Lung (tissue), 11 donors: ENCODE measurements at regions not wholly inside any gene's neighbourhood (a gene's known extent, or its start where the extent isn't known, plus 50 kb on each side); places are given as distances from the start of the nearest gene placed in this dataset.
A peak's percentile ranks its signal among the peaks of the same experiment; 100 is the strongest.
"Not testable (repeated sequence)": the region's sequence is repeated elsewhere in the genome, so short reads cannot be mapped to it uniquely, and the experiment has no call there.

Experiments
- ATAC-seq: fragments of 200-7000 bp; cut with Tn5 transposase; one replicate; pipeline ENCODE4 v1.9.1; 2020; ENCODE audit warnings: moderate number of reproducible peaks; ENCODE audit not compliant: insufficient read depth, low FRiP score
- DNase-seq, 3 donors: peaks; one replicate each; pipeline ENCODE4 v3.0.0-alpha.2; 2013 to 2017
- H3K27ac ChIP-seq, 2 donors: one replicate each; pipeline ENCODE4 v1.5.1; 2013; ENCODE audit warnings: mild to moderate bottlenecking in 2 of 2, moderate library complexity in 2 of 2, control low read depth in 1 of 2, inconsistent platforms in 1 of 2, low read depth in 1 of 2, low read length in 1 of 2
- H3K27me3 ChIP-seq, 3 donors: one replicate each; pipeline ENCODE4 v1.5.1; 2013; ENCODE audit warnings: low read length in 2 of 3; ENCODE audit not compliant: control insufficient read depth in 3 of 3, insufficient read depth in 3 of 3
- H3K36me3 ChIP-seq, 4 donors: one replicate each; pipeline ENCODE4 v1.5.1; 2013; ENCODE audit warnings: low read length in 4 of 4, mild to moderate bottlenecking in 1 of 4, moderate library complexity in 1 of 4; ENCODE audit not compliant: control insufficient read depth in 4 of 4, insufficient read depth in 4 of 4
- H3K4me1 ChIP-seq, 5 donors: one replicate each; pipeline ENCODE4 v1.5.1; 2013; ENCODE audit warnings: low read length in 5 of 5, mild to moderate bottlenecking in 2 of 5, moderate library complexity in 1 of 5; ENCODE audit not compliant: control insufficient read depth in 5 of 5, insufficient read depth in 5 of 5
- H3K4me3 ChIP-seq: one replicate; pipeline ENCODE4 v1.5.1; 2013; ENCODE audit warnings: mild to moderate bottlenecking, control low read depth, moderate library complexity
- H3K9ac ChIP-seq, 2 donors: one replicate each; pipeline ENCODE4 v1.5.1; 2013; ENCODE audit warnings: low read length in 2 of 2, control low read depth in 1 of 2; ENCODE audit not compliant: insufficient read depth in 1 of 2
- H3K9me3 ChIP-seq, 4 donors: one replicate each; pipeline ENCODE4 v1.5.1; 2013; ENCODE audit warnings: low read length in 3 of 4, mild to moderate bottlenecking in 1 of 4, moderate library complexity in 1 of 4; ENCODE audit not compliant: control insufficient read depth in 4 of 4, insufficient read depth in 3 of 4
- WGBS, 2 donors: extraction: QIAGEN DNeasy Blood & Tissue Kit; methylation state at CpG; one replicate each; pipeline ENCODE4 v1.1.7; 2013; 5-methylcytosine and 5-hydroxymethylcytosine counted together
- TF ChIP-seq, protein P1 (sequence below): IDR thresholded peaks from 2 replicates; pipeline ENCODE4 v1.5.1; 2012; ENCODE audit warnings: mild to moderate bottlenecking; ENCODE audit errors: control extremely low read depth, extremely low read depth
- donor health status: control.
- donor health status: control.
- donor health status: Bipolar disorder and iron deficiency.
- donor health status: healthy.
- donor health status: DM: yes; HTN: yes; CAD: no.

DNA sequence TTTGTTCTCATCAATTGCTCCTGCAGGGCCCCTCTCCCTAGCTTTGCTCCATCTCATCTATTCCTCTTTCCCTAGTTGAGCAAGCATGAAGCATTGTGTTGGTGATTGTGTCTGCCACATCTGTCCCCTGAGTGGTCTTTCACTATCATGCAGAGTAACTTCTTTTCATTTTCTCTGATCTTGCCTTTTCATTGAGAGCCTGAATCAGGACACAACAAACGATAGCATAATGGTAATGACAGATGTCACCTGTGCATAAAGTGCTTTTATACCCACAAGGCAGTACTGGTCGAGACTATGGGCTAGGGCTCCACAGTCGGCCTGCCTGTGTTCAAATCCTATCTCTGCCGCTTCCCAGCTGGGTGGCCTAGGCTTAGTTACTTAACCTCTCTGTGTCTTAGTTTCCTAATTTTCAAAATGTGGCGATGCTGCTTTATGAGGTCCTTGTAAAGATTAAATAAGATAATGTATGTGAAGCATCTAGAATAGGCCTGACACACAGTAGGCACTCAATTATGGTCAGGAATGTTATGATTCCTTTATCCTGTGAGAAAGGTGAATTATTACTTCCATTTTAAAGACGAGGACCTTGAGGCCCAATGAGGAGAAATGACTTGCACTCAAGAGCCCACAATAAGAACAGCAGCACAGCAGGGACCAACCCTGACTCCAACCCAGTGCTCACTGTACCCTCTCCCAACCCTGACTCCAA is 137.1 kb upstream of the ZNF618 start:
- no peak for ATAC-seq
- no peak overlapping the region for H3K4me3 ChIP-seq
- TF ChIP-seq, protein P1, sequence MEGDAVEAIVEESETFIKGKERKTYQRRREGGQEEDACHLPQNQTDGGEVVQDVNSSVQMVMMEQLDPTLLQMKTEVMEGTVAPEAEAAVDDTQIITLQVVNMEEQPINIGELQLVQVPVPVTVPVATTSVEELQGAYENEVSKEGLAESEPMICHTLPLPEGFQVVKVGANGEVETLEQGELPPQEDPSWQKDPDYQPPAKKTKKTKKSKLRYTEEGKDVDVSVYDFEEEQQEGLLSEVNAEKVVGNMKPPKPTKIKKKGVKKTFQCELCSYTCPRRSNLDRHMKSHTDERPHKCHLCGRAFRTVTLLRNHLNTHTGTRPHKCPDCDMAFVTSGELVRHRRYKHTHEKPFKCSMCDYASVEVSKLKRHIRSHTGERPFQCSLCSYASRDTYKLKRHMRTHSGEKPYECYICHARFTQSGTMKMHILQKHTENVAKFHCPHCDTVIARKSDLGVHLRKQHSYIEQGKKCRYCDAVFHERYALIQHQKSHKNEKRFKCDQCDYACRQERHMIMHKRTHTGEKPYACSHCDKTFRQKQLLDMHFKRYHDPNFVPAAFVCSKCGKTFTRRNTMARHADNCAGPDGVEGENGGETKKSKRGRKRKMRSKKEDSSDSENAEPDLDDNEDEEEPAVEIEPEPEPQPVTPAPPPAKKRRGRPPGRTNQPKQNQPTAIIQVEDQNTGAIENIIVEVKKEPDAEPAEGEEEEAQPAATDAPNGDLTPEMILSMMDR = no peak
- H3K36me3 ChIP-seq = no peaks in the 10 kb centered on the region
- no peaks in the 10 kb centered on the region for H3K4me1 ChIP-seq
- H3K9ac ChIP-seq = no peak overlapping the region
- 80 to 86% methylated on average over 6 of the region's 6 CpGs for WGBS, 2 donors
- H3K27me3 ChIP-seq = peaks cover 0 to 5% (median 4%) of the 10 kb centered on the region in 3 donors
- H3K27ac ChIP-seq = no peak overlapping the region
- H3K9me3 ChIP-seq = peaks cover 0 to 4% (median 0%) of the 10 kb centered on the region in 4 donors
- peak in 2 of 3 donors; percentile 17 to 36 for DNase-seq

DNA sequence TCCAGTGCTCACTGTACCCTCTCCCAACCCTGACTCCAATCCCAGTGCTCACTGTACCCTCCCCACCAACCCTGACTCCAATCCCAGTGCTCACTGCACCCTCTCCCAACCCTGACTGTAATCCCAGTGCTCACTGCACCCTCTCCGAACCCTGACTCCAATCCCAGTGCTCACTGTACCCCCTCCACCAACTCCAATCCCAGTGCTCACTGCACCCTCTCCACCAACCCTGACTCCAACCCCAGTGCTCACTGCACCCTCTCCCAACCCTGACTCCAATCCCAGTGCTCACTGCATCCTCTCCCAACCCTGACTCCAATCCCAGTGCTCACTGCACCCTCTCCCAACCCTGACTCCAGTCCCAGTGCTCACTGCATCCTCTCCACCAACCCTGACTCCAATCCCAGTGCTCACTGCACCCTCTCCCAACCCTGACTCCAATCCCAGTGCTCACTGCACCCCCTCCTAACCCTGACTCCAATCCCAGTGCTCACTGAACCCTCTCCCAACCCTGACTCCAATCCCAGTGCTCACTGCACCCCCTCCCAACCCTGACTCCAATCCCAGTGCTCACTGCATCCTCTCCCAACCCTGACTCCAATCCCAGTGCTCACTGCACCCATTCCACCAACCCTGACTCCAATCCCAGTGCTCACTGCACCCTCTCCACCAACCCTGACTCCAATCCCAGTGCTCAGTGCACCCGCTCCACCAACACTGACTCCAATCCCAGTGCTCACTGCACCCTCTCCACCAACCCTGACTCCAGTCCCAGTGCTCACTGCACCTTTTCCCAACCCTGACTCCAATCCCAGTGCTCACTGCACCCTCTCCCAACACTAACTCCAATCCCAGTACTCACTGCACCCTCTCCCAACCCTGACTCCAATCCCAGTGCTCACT is 136.3 kb upstream of the ZNF618 start:
- not testable (repeated sequence) for H3K27me3 ChIP-seq, H3K9ac ChIP-seq, H3K9me3 ChIP-seq, ATAC-seq, H3K27ac ChIP-seq, H3K4me1 ChIP-seq, DNase-seq, H3K4me3 ChIP-seq, H3K36me3 ChIP-seq
- 95 to 96% methylated on average over 2 of the region's 2 CpGs for WGBS, 2 donors

DNA sequence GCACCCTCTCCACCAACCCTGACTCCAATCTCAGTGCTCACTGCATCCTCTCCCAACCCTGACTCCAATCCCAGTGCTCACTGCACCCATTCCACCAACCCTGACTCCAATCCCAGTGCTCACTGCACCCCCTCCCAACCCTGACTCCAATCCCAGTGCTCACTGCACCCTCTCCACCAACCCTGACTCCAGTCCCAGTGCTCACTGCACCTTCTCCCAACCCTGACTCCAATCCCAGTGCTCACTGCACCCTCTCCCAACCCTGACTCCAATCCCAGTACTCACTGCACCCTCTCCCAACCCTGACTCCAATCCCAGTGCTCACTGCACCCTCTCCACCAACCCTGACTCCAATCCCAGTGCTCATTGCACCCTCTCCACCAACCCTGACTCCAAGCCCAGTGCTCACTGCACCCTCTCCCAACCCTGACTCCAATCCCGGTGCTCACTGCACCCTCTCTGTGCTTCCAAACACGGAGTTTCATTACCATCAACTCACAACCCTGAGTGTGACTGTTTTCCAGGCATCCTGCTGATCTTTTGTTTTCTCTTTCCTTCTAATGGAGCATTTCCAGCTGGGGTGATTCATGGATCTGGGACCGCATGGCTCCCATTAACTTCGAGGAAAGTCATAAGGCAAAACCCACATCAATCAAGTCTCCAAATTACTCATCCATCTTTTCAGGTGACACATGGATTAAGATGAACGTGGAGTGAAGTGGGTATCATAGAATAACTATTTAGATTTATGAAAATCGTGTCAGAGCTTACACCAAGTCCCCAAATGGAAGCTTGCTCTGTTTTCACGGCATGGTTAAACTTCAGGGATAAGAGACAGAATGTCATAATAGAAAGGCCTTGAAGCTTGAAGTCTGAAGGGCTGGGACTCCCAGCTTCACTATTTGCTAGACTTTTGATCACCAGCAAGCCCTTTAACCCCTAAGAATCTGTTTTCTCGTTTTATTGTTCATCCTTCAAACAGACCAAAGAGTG is 135.3 kb upstream of the ZNF618 start:
- H3K36me3 ChIP-seq, ATAC-seq, H3K9ac ChIP-seq, H3K27me3 ChIP-seq, H3K9me3 ChIP-seq, H3K4me1 ChIP-seq, H3K4me3 ChIP-seq, H3K27ac ChIP-seq: not testable (repeated sequence)
- 54 to 69% methylated on average over 8 of the region's 8 CpGs for WGBS, 2 donors
- peak in 2 of 3 donors; percentile 40 to 57 for DNase-seq
